Kidney (tissue), 13 donors: ENCODE measurements at regions not wholly inside any gene's neighbourhood (a gene's known extent, or its start where the extent isn't known, plus 50 kb on each side); places are given as distances from the start of the nearest gene placed in this dataset.
A peak's percentile ranks its signal among the peaks of the same experiment; 100 is the strongest.

Source experiments
- DNase-seq, 5 donors: peaks; one replicate each; pipeline ENCODE4 v3.0.0-alpha.2; 2013 to 2020
- FAIRE-seq: peaks from 2 replicates; lab custom pipeline; 2012; peaks lifted over from hg19 to GRCh38; lab: Jason Lieb, UNC
- H3K27ac ChIP-seq, 2 donors: one replicate each; pipeline ENCODE4 v1.7.0; 2013; ENCODE audit warnings: low read depth in 2 of 2, low read length in 2 of 2, inconsistent platforms in 1 of 2
- H3K27me3 ChIP-seq: one replicate; pipeline ENCODE4 v1.7.1; 2013; ENCODE audit warnings: low read length, inconsistent platforms; ENCODE audit not compliant: control insufficient read depth, insufficient read depth
- H3K36me3 ChIP-seq, 3 donors: one replicate each; pipeline versions ENCODE4 v1.7.0 to v1.7.1; 2013; ENCODE audit warnings: low read length in 3 of 3, control low read depth in 1 of 3, inconsistent platforms in 1 of 3; ENCODE audit not compliant: insufficient read depth in 3 of 3, control insufficient read depth in 2 of 3
- H3K4me1 ChIP-seq, 3 donors: one replicate each; pipeline versions ENCODE4 v1.7.0 to v1.7.1; 2013; ENCODE audit warnings: low read length in 3 of 3, inconsistent platforms in 1 of 3, low read depth in 1 of 3; ENCODE audit not compliant: control insufficient read depth in 2 of 3, insufficient read depth in 2 of 3
- H3K4me3 ChIP-seq, 3 donors: one replicate each; pipeline versions ENCODE4 v1.7.0 to v1.8.1; 2013; ENCODE audit warnings: low read length in 3 of 3, control low read depth in 1 of 3, inconsistent platforms in 1 of 3
- H3K9ac ChIP-seq, 3 donors: one replicate each; pipeline versions ENCODE4 v1.7.0 to v1.7.1; 2013; ENCODE audit warnings: low read length in 3 of 3, control low read depth in 1 of 3, inconsistent platforms in 1 of 3
- H3K9me3 ChIP-seq, 3 donors: one replicate each; pipeline versions ENCODE4 v1.7.0 to v1.7.1; 2013; ENCODE audit warnings: low read length in 3 of 3, control low read depth in 1 of 3, inconsistent platforms in 1 of 3; ENCODE audit not compliant: control insufficient read depth in 2 of 3, insufficient read depth in 1 of 3
- CTCF ChIP-seq: IDR thresholded peaks from 3 replicates; pipeline ENCODE4 v1.5.1; 2012; ENCODE audit warnings: mild to moderate bottlenecking, moderate library complexity, borderline replicate concordance; ENCODE audit not compliant: insufficient read depth; ENCODE audit errors: extremely low read depth
- intact Hi-C: fragments of 100-400 bp; cut with DNase I; formaldehyde crosslinking; loops from one replicate; pipeline ENCODE4 v1.11.1; 2022
- donor health status: control.
- donor health status: control.
- donor health status: control.
- donor health status: control.
- donor health status: control.
- donor health status: DM: yes; HTN: yes; CAD: no.
- donor health status: Normal renal cell carcinoma (clear cell type).

GRCh38 chr17:73826872-73827228 lies 182.6 kb upstream of the SDK2 start:
- intact Hi-C loops: no loop called here
- no peak for TF ChIP-seq CTCF

GRCh38 chr17:73827627-73828291 lies 183.5 kb upstream of the SDK2 start:
- Histone ChIP-seq H3K9me3 (no peaks in the 10 kb centered on the region), H3K9ac (no peak overlapping the region), H3K27ac (peak overlapping the region in 1 of 2 donors; percentile 9), H3K36me3 (no peaks in the 10 kb centered on the region), H3K4me3 (no peak overlapping the region), H3K4me1 (peaks cover 0 to 4% (median 0%) of the 10 kb centered on the region in 3 donors), H3K27me3 (no peaks in the 10 kb centered on the region)
- no peak for TF ChIP-seq CTCF
- intact Hi-C loops: no loop called here
- DNase-seq (peak in 2 of 5 donors; percentile 12 to 48), FAIRE-seq (no peak)

More at GRCh38 chr17:73826872-73827228, 182.6 kb upstream of the SDK2 start:
- Histone ChIP-seq H3K4me3 (no peak overlapping the region), H3K36me3 (no peaks in the 10 kb centered on the region), H3K4me1 (peaks cover 0 to 4% (median 0%) of the 10 kb centered on the region in 3 donors), H3K27me3 (no peaks in the 10 kb centered on the region), H3K9me3 (no peaks in the 10 kb centered on the region), H3K27ac (no peak overlapping the region), H3K9ac (no peak overlapping the region)
- FAIRE-seq: no peak
- DNase-seq: peak in 1 of 5 donors; percentile 62

DNA sequence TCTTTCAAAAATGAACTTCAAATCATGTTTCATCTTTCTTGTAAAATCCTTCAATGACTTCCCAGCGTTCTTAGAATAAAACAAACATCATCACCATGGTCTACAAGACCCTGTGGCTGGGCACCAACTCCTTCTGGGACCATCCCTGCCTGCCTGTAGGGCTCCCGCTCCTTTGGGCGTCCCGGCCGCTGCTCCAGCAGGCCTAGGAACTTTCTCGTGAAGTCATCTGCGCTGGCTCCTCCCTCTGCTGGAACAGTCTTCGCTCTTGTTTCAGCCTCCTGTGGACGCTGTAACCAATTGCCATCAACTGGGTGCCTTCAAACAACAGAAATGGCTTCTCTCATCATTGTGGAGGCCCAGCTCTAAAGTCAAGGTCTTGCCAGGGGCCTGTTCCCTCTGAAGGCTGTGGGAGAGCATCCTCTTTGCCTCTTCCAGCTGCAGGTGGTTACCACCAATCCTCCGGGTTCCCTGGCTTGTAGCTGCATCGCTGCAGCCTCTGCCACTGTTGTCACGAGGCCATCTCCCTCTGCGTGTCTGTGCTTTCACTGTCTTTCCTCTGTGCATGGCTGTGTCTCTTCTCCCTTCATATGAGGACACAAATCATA lies 185.5 kb upstream of the SDK2 start:
- H3K4me1 ChIP-seq: peaks cover 0 to 4% (median 0%) of the 10 kb centered on the region in 3 donors
- H3K27me3 ChIP-seq: no peaks in the 10 kb centered on the region
- no peaks in the 10 kb centered on the region for H3K36me3 ChIP-seq
- TF ChIP-seq CTCF: no peak
- intact Hi-C loops: no loop called here
- FAIRE-seq (no peak), DNase-seq (peak in 1 of 5 donors; percentile 39)
- H3K4me3 ChIP-seq: no peak overlapping the region
- no peak overlapping the region for H3K9ac ChIP-seq
- no peaks in the 10 kb centered on the region for H3K9me3 ChIP-seq
- H3K27ac ChIP-seq: no peak overlapping the region
